Neuronal stem cell (in vitro differentiated cells): ENCODE measurements at regions not wholly inside any gene's neighbourhood (a gene's known extent, or its start where the extent isn't known, plus 50 kb on each side); places are given as distances from the start of the nearest gene placed in this dataset.
A peak's percentile ranks its signal among the peaks of the same experiment; 100 is the strongest.

Experiments used
- DNase-seq: peaks from one replicate; pipeline ENCODE4 v3.0.0-alpha.2; 2013; ENCODE audit warnings: low spot score
- H2AFZ ChIP-seq: one replicate; pipeline ENCODE4 v1.6.1; 2013; ENCODE audit warnings: mild to moderate bottlenecking, low read length, inconsistent platforms
- H2AK5ac ChIP-seq: 2 replicates; pipeline ENCODE4 v1.6.1; 2013; ENCODE audit warnings: low read depth, mild to moderate bottlenecking, inconsistent platforms, low read length, moderate library complexity, mixed read lengths
- H2BK120ac ChIP-seq: 2 replicates; pipeline ENCODE4 v1.6.1; 2013; ENCODE audit warnings: low read depth, mild to moderate bottlenecking, inconsistent platforms, low read length, moderate library complexity, mixed read lengths
- H2BK12ac ChIP-seq: one replicate; pipeline ENCODE4 v1.6.1; 2013; ENCODE audit warnings: low read length, inconsistent platforms
- H2BK15ac ChIP-seq: 2 replicates; pipeline ENCODE4 v1.6.1; 2013; ENCODE audit warnings: mild to moderate bottlenecking, low read length, inconsistent platforms, mixed read lengths
- H2BK5ac ChIP-seq: one replicate; pipeline ENCODE4 v1.6.1; 2013; ENCODE audit warnings: inconsistent platforms, mild to moderate bottlenecking, low read length, moderate library complexity
- H3K14ac ChIP-seq: one replicate; pipeline ENCODE4 v1.6.1; 2013; ENCODE audit warnings: low read length, inconsistent platforms
- H3K18ac ChIP-seq: 2 replicates; pipeline ENCODE4 v1.6.1; 2013; ENCODE audit warnings: low read length, inconsistent platforms
- H3K23ac ChIP-seq: 2 replicates; pipeline ENCODE4 v1.6.1; 2013; ENCODE audit warnings: low read depth, mild to moderate bottlenecking, mixed read lengths, low read length, inconsistent platforms; ENCODE audit not compliant: poor library complexity
- H3K27ac ChIP-seq: replicated peaks from 3 replicates; pipeline ENCODE4 v1.5.1; 2013; ENCODE audit warnings: low read length, inconsistent platforms
- H3K27me3 ChIP-seq, 3 experiments: 2 replicates each; pipeline ENCODE4 v1.6.1; 2013; ENCODE audit warnings: low read length in 3 of 3, mild to moderate bottlenecking in 2 of 3, inconsistent platforms in 1 of 3, low read depth in 1 of 3, mixed read lengths in 1 of 3, moderate library complexity in 1 of 3; ENCODE audit not compliant: control insufficient read depth in 3 of 3, insufficient read depth in 3 of 3
- H3K36me3 ChIP-seq, 2 donors: replicated peaks in 1 of 2; 2 replicates each; pipeline ENCODE4 v1.6.1; 2013; ENCODE audit warnings: low read length in 2 of 2; ENCODE audit not compliant: control insufficient read depth in 2 of 2, insufficient read depth in 2 of 2
- H3K4ac ChIP-seq: 2 replicates; pipeline ENCODE4 v1.6.1; 2013; ENCODE audit warnings: inconsistent platforms, mild to moderate bottlenecking, low read length, moderate library complexity
- H3K4me1 ChIP-seq, 2 donors: 1 replicate in 1 of 2; 2 replicates in 1 of 2; pipeline ENCODE4 v1.6.1; 2013; ENCODE audit warnings: low read length in 2 of 2, low read depth in 1 of 2; ENCODE audit not compliant: control insufficient read depth in 2 of 2, insufficient read depth in 1 of 2
- H3K4me2 ChIP-seq: one replicate; pipeline ENCODE4 v1.6.1; 2013; ENCODE audit warnings: mild to moderate bottlenecking, low read length, inconsistent platforms; ENCODE audit not compliant: insufficient read depth, poor library complexity, severe bottlenecking
- H3K4me3 ChIP-seq, 2 donors: 2 replicates each; pipeline ENCODE4 v1.5.1; 2013; ENCODE audit warnings: low read length in 2 of 2, mild to moderate bottlenecking in 2 of 2, inconsistent platforms in 1 of 2, moderate library complexity in 1 of 2
- H3K79me1 ChIP-seq: one replicate; pipeline ENCODE4 v1.6.1; 2013; ENCODE audit warnings: low read depth, mild to moderate bottlenecking, inconsistent platforms, low read length, moderate library complexity
- H3K9ac ChIP-seq: one replicate; pipeline ENCODE4 v1.6.1; 2013; ENCODE audit warnings: mild to moderate bottlenecking, low read depth, low read length, inconsistent platforms; ENCODE audit not compliant: poor library complexity
- H3K9me3 ChIP-seq, 2 donors: replicated peaks in 1 of 2; 2 replicates each; pipeline versions ENCODE3 to v1.6.1; 2013; ENCODE audit warnings: low read length in 2 of 2, mild to moderate bottlenecking in 2 of 2, inconsistent platforms in 1 of 2, low read depth in 1 of 2, mixed read lengths in 1 of 2, moderate library complexity in 1 of 2; ENCODE audit not compliant: control insufficient read depth in 2 of 2, insufficient read depth in 1 of 2
- H4K8ac ChIP-seq: one replicate; pipeline ENCODE4 v1.6.1; 2013; ENCODE audit warnings: low read depth, mild to moderate bottlenecking, inconsistent platforms, low read length, moderate library complexity
- H4K91ac ChIP-seq: one replicate; pipeline ENCODE4 v1.6.1; 2013; ENCODE audit warnings: low read length, low read depth, mild to moderate bottlenecking, inconsistent platforms; ENCODE audit not compliant: poor library complexity
- WGBS, 2 donors: extraction: QIAGEN DNeasy Blood & Tissue Kit; methylation state at CpG; one replicate each; pipeline ENCODE4 v1.1.7; 2013; ENCODE audit warnings: missing lambda C conversion rate in 2 of 2, mixed read lengths in 1 of 2; ENCODE audit not compliant: insufficient read length in 2 of 2, insufficient replicate concordance in 1 of 2; ENCODE audit errors: extremely low coverage in 2 of 2; 5-methylcytosine and 5-hydroxymethylcytosine counted together

DNA sequence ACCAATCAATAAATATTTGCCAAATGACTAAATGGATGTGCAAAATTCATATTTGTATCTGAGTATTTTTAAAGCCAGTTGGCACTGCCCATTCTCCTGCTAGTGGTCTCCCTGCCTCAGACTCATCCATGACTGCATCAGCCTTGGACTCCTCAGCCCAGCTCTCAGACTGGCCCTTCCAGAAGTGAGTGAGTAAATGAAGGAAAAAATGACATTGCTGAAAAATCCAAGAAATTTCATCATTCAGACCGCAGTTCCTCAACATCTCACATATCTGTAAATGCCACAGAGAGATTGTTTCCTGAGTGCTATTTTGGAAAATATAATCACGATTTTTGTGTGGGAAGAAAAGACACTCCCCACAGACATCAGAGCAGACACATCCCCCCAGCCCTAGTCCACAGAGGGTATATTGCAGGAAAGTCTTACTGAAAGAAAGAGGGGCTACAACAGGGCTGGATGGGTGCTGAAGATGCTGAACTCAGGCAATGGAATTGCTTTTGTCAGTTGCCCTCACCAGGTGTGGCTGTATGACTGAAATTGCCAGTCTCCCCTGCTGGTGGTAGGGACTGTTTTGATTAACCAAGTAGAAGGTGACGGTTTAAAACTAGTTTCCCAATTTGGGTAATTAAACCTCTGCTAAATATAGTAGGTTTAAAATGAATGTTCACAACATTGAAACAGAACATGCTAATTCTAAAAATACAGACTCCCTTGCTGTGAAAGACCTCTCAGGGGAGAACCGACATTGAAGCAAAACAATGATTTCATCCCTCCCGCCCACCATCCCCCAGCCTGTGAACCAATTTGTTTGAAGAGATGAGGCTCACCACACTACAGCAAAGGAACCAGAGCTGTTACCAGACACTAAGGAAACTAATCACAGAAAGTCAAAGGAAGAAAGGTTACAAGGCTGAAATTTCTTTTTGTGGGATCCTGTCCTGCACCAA lies 158.8 kb downstream of the DEPDC1B start:
- H2AK5ac ChIP-seq = no peak overlapping the region
- no peaks in the 10 kb centered on the region for H3K36me3 ChIP-seq
- H2AFZ ChIP-seq = peak overlapping the region; percentile 35
- no peak for DNase-seq
- H3K9ac ChIP-seq = no peak overlapping the region
- H3K79me1 ChIP-seq = no peaks in the 10 kb centered on the region
- no peak overlapping the region for H2BK12ac ChIP-seq
- no peaks in the 10 kb centered on the region for H3K9me3 ChIP-seq
- no peak overlapping the region for H3K4me2 ChIP-seq
- no peaks in the 10 kb centered on the region for H3K27me3 ChIP-seq
- peaks cover 5 to 7% of the 10 kb centered on the region in 2 donors for H3K4me1 ChIP-seq
- no peak overlapping the region for H3K4ac ChIP-seq
- no peak overlapping the region for H3K14ac ChIP-seq
- H3K4me3 ChIP-seq = no peak overlapping the region
- H2BK5ac ChIP-seq = no peak overlapping the region
- H4K8ac ChIP-seq = no peak overlapping the region
- no peak overlapping the region for H3K23ac ChIP-seq
- H3K18ac ChIP-seq = no peak overlapping the region
- no peak overlapping the region for H2BK15ac ChIP-seq
- H4K91ac ChIP-seq = no peak overlapping the region
- no CpG with 5 or more reads among the region's 5 CpGs for WGBS, 2 donors
- H2BK120ac ChIP-seq = no peak overlapping the region
- no peak overlapping the region for H3K27ac ChIP-seq

GRCh38 chr5:60538955-60539866 lies 160.8 kb downstream of the DEPDC1B start:
- Histone ChIP-seq H2AK5ac (no peak overlapping the region), H3K9me3 (no peaks in the 10 kb centered on the region), H3K4me3 (no peak overlapping the region), H2AFZ (no peak overlapping the region), H3K27me3 (no peaks in the 10 kb centered on the region), H3K4me1 (peaks cover 5 to 7% of the 10 kb centered on the region in 2 donors), H3K23ac (no peak overlapping the region), H3K27ac (no peak overlapping the region), H2BK15ac (no peak overlapping the region), H4K8ac (no peak overlapping the region), H2BK12ac (no peak overlapping the region), H3K4ac (no peak overlapping the region), H3K79me1 (no peaks in the 10 kb centered on the region), H3K9ac (no peak overlapping the region), H3K18ac (no peak overlapping the region), H3K36me3 (no peaks in the 10 kb centered on the region), H3K4me2 (no peak overlapping the region), H4K91ac (no peak overlapping the region), H2BK120ac (no peak overlapping the region), H3K14ac (no peak overlapping the region), H2BK5ac (no peak overlapping the region)
- no CpG with 5 or more reads among the region's 1 CpG for WGBS, 2 donors
- no peak for DNase-seq

DNA sequence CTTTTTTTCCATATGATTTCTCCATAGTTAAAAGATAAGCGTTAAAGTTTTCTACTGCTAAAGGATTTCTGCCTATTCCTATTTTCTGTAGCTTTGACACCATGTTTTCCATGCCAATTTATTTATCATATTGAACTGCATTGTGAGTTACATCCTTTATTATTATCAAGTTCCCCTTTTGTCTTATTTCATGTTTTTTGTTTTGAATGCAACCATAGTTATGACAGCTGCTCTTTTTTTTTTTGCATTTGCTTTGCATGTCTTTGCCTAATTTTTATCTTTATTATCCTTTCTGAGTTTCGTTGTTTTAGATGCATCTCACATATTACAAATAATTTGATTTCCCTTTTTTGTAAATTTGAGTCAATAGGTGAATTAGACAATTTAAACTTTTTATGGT lies 161.5 kb downstream of the DEPDC1B start:
- no peaks in the 10 kb centered on the region for H3K27me3 ChIP-seq
- no peaks in the 10 kb centered on the region for H3K36me3 ChIP-seq
- H3K9me3 ChIP-seq = no peaks in the 10 kb centered on the region
- peaks cover 5 to 7% of the 10 kb centered on the region in 2 donors for H3K4me1 ChIP-seq
- H2AFZ ChIP-seq = no peak overlapping the region
- no peak for DNase-seq
- H2BK15ac ChIP-seq = no peak overlapping the region
- H2BK120ac ChIP-seq = no peak overlapping the region
- no peak overlapping the region for H4K8ac ChIP-seq
- no peak overlapping the region for H2BK5ac ChIP-seq
- no peaks in the 10 kb centered on the region for H3K79me1 ChIP-seq
- H3K4me3 ChIP-seq = no peak overlapping the region
- no peak overlapping the region for H3K4ac ChIP-seq
- H3K18ac ChIP-seq = no peak overlapping the region
- no peak overlapping the region for H3K4me2 ChIP-seq
- H3K27ac ChIP-seq = no peak overlapping the region
- no CpG with 5 or more reads among the region's 2 CpGs for WGBS, 2 donors
- no peak overlapping the region for H4K91ac ChIP-seq
- H2AK5ac ChIP-seq = no peak overlapping the region
- no peak overlapping the region for H3K14ac ChIP-seq
- H2BK12ac ChIP-seq = no peak overlapping the region
- H3K23ac ChIP-seq = no peak overlapping the region
- no peak overlapping the region for H3K9ac ChIP-seq

- Histone ChIP-seq H3K27ac (no peak overlapping the region), H2BK120ac (no peak overlapping the region), H3K27me3 (no peaks in the 10 kb centered on the region), H3K4me1 (no peaks in the 10 kb centered on the region), H3K36me3 (no peaks in the 10 kb centered on the region), H3K14ac (no peak overlapping the region), H2BK15ac (no peak overlapping the region), H4K91ac (no peak overlapping the region), H2AFZ (no peak overlapping the region), H3K18ac (no peak overlapping the region), H3K9ac (no peak overlapping the region), H2BK12ac (no peak overlapping the region), H3K4me3 (no peak overlapping the region), H3K79me1 (no peaks in the 10 kb centered on the region), H2AK5ac (no peak overlapping the region), H3K9me3 (no peaks in the 10 kb centered on the region), H3K23ac (no peak overlapping the region), H2BK5ac (no peak overlapping the region), H3K4ac (no peak overlapping the region), H4K8ac (no peak overlapping the region), H3K4me2 (no peak overlapping the region)
- DNase-seq = no peak
- no CpG with 5 or more reads among the region's 2 CpGs for WGBS, 2 donors
Measured at GRCh38 chr5:60535951-60536350, 164.0 kb downstream of the DEPDC1B start.
